ENCODE measurements at regions not wholly inside any gene's neighbourhood (a gene's known extent, or its start where the extent isn't known, plus 50 kb on each side); places are given as distances from the start of the nearest gene placed in this dataset.

- TF ChIP-seq CTCF (conservative IDR thresholded peaks at IDR 0.05; ENCODE audit: low read depth, low read length) (no peak), MAZ (IDR thresholded peaks at IDR 0.05; ENCODE audit: borderline replicate concordance, low read depth, low read length) (no peak)
Observed at GRCh38 chr7:153698046-153698445, 354.2 kb upstream of the DPP6 start.
